Type B pancreatic cell (in vitro differentiated cells): ENCODE measurements at regions not wholly inside any gene's neighbourhood (a gene's known extent, or its start where the extent isn't known, plus 50 kb on each side); places are given as distances from the start of the nearest gene placed in this dataset.

Experiments used
- DNase-seq: peaks from one replicate; pipeline ENCODE4 v3.0.0; 2021; ENCODE audit warnings: mixed read lengths; ENCODE audit not compliant: unreplicated experiment; ENCODE audit errors: extremely low spot score
- H3K27ac Mint-ChIP-seq: 2 replicates; pipeline ENCODE4 v1.8.0; 2021; ENCODE audit warnings: mild to moderate bottlenecking, mixed read lengths
- H3K27me3 Mint-ChIP-seq: 2 replicates; pipeline ENCODE4 v1.8.0; 2021; ENCODE audit warnings: mixed read lengths
- H3K36me3 Mint-ChIP-seq: 2 replicates; pipeline ENCODE4 v1.8.0; 2021; ENCODE audit warnings: mixed read lengths
- H3K4me1 Mint-ChIP-seq: one replicate; pipeline ENCODE4 v1.8.0; 2021; ENCODE audit warnings: mixed read lengths; ENCODE audit not compliant: unreplicated experiment
- H3K4me3 Mint-ChIP-seq: 2 replicates; pipeline ENCODE4 v1.8.0; 2021; ENCODE audit warnings: mild to moderate bottlenecking, mixed read lengths
- H3K9me3 Mint-ChIP-seq: 2 replicates; pipeline ENCODE4 v1.8.0; 2021; ENCODE audit warnings: mixed read lengths
- TF ChIP-seq, protein P1 (sequence below): fragments of 200-600 bp; sonication (generic); conservative IDR thresholded peaks from 2 replicates; pipeline ENCODE4 v1.5.0; 2021; ENCODE audit warnings: antibody characterized with exemption, mild to moderate bottlenecking

DNA sequence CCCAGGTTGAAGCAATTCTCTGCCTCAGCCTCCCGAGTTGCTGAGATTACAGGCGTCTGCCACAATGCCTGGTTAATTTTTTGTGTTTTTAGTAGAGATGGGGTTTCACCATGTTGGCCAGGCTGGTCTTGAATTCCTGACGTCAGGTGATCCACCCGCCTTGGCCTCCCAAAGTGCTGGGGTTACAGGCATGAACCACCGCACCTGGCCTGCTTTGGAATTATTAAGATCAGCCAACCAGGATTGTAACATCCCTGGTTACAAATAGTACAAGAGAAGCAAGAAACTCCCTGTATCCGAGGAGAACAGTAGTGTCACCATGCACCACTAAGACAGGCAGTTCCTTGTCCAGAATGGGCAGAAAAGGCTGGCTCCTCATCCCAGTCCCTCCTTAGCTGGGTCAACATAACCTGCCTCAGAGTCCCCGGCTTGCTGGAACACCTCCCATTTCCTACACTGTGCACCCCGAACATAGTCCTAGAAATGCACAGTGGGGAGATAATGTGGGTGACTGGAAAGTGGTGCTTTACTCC, 77.2 kb upstream of the INCENP start:
- no peak overlapping the region for H3K27ac Mint-ChIP-seq
- H3K9me3 Mint-ChIP-seq = no peaks in the 10 kb centered on the region

DNA sequence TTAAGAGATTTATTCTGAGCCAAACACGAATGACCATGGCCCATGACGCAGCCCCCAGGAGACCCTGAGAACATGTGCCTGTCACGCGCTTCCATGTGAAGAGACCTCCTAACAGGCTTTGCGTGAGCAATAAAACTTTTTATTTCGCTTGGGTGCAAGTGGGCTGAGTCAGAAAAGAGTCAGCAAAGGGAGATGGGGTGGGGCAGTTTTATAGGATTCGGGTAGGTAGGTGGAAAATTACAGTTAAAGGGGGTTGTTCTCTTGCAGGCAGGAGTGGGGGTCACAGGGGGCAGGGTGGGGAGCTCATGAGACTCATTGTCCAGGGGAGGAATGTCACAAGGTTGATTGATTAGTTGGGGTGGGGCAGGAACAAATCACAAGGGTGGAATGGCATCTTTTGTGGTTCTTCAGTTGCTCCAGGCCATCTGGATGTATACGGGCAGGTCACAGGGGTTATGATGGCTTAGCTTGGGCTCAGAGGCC, 77.2 kb upstream of the FTH1 start:
- Mint-ChIP-seq H3K27ac (peak overlapping the region; percentile 11), H3K4me1 (peaks cover 15% of the 10 kb centered on the region), H3K36me3 (no peaks in the 10 kb centered on the region), H3K27me3 (no peaks in the 10 kb centered on the region), H3K9me3 (no peaks in the 10 kb centered on the region), H3K4me3 (no peak overlapping the region)
- TF ChIP-seq, protein P1, sequence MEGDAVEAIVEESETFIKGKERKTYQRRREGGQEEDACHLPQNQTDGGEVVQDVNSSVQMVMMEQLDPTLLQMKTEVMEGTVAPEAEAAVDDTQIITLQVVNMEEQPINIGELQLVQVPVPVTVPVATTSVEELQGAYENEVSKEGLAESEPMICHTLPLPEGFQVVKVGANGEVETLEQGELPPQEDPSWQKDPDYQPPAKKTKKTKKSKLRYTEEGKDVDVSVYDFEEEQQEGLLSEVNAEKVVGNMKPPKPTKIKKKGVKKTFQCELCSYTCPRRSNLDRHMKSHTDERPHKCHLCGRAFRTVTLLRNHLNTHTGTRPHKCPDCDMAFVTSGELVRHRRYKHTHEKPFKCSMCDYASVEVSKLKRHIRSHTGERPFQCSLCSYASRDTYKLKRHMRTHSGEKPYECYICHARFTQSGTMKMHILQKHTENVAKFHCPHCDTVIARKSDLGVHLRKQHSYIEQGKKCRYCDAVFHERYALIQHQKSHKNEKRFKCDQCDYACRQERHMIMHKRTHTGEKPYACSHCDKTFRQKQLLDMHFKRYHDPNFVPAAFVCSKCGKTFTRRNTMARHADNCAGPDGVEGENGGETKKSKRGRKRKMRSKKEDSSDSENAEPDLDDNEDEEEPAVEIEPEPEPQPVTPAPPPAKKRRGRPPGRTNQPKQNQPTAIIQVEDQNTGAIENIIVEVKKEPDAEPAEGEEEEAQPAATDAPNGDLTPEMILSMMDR = no peak
- DNase-seq = no peak

More for the DNA sequence above, 77.2 kb upstream of the INCENP start:
- no peaks in the 10 kb centered on the region for H3K27me3 Mint-ChIP-seq
- H3K4me1 Mint-ChIP-seq = peaks cover 15% of the 10 kb centered on the region
- H3K36me3 Mint-ChIP-seq = no peaks in the 10 kb centered on the region
- H3K4me3 Mint-ChIP-seq = no peak overlapping the region
- DNase-seq = no peak
- TF ChIP-seq, protein P1 = no peak

DNA sequence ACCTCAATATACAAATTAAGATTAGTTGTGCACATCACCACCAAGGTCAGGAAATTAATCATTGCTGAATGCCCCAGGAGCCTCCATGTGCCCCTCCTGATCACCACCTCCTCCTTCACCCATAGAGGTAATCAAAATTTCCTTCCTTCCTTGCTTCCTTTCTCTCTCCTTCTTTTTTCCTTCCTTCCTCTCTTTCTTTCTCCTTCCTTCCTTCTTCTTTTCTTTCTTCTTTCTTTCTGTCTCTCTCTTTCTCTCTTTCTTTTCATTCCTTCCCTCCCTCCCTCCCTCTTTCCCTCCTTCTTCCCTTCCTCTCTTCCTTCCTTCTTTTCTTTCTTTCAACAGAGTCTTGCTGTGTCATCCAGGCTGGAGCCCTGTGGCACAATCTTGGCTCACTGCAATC, 67.9 kb upstream of the FTH1 start:
- no peak overlapping the region for H3K27ac Mint-ChIP-seq
- no peaks in the 10 kb centered on the region for H3K4me1 Mint-ChIP-seq
- H3K36me3 Mint-ChIP-seq = no peaks in the 10 kb centered on the region
- H3K27me3 Mint-ChIP-seq = peaks cover 3% of the 10 kb centered on the region
- TF ChIP-seq, protein P1 = no peak
- no peak for DNase-seq
- no peak overlapping the region for H3K4me3 Mint-ChIP-seq
- H3K9me3 Mint-ChIP-seq = peaks cover 5% of the 10 kb centered on the region

DNA sequence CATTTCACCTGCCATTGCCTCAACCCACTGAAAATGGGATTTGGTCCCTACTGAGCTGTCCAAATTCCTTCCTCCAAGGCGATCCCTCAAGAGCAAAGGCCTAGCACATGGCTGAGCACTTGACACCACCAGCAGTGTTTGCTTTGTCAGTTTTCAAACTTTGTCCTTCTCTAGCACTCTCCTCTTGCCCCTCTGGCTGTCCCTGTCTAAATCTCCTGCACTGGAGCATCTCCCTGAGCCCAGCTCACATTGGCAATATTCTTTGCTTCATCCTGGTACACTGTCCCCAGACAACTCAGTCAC, 66.6 kb upstream of the FTH1 start:
- Mint-ChIP-seq H3K4me3 (no peak overlapping the region), H3K36me3 (no peaks in the 10 kb centered on the region), H3K27me3 (no peaks in the 10 kb centered on the region), H3K27ac (no peak overlapping the region), H3K9me3 (peaks cover under 1% of the 10 kb centered on the region), H3K4me1 (no peaks in the 10 kb centered on the region)
- no peak for DNase-seq
- TF ChIP-seq, protein P1 = no peak

DNA sequence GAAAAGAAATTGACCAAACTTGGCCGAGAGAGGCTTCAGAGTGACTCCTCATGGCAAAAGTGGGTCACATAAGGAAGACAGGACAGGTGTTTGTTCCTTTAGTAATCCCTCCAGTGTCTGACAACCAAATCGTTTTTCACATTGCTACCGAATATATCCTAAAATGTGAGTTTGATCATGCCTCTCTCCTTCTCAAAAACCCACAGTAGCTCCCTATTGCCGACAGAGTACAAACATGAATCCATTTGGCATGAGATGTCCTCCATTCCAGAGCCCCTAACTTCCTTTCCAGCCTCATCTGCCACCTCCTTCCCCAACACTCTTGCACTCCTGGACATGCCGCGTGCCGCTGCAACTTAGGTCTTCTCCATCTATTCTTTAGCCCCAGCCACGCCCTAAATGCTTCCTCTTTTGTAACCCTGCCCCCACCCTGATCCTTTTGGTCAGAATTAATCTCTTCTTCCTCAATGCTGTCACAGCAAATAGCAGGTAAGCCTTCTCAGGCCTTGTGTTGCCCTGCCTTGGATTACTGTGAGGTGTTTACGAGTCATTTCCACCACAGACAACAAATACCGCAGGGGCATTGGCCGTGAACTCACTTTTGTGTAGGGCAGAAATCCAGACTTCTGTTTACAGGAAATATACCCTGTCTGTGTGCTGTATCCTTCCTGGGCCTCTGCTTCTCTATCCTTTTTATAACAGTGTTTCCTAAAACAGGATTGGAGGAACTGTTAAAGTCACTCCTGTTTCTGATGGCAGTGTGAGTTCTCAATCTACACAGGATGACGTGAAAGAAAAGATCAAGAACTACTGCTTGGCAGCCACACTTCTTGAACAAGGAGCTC, 66.0 kb upstream of the FTH1 start:
- no peaks in the 10 kb centered on the region for H3K4me1 Mint-ChIP-seq
- H3K27me3 Mint-ChIP-seq = no peaks in the 10 kb centered on the region
- no peak for DNase-seq
- TF ChIP-seq, protein P1 = no peak
- no peaks in the 10 kb centered on the region for H3K36me3 Mint-ChIP-seq
- no peak overlapping the region for H3K27ac Mint-ChIP-seq
- no peak overlapping the region for H3K4me3 Mint-ChIP-seq
- H3K9me3 Mint-ChIP-seq = no peaks in the 10 kb centered on the region
